Nephron (organoid): ENCODE measurements at regions not wholly inside any gene's neighbourhood (a gene's known extent, or its start where the extent isn't known, plus 50 kb on each side); places are given as distances from the start of the nearest gene placed in this dataset.

Experiments
- H3K27ac Mint-ChIP-seq, 3 experiments: 2 replicates each; pipeline ENCODE4 v1.8.0; 2020; ENCODE audit warnings: mixed read lengths in 3 of 3, mild to moderate bottlenecking in 2 of 3, moderate library complexity in 1 of 3
- H3K27me3 Mint-ChIP-seq: 2 replicates; pipeline ENCODE4 v1.8.0; 2021; ENCODE audit warnings: low read depth, mild to moderate bottlenecking, moderate library complexity, mixed read lengths
- H3K36me3 Mint-ChIP-seq: 2 replicates; pipeline ENCODE4 v1.8.0; 2020; ENCODE audit warnings: low read depth, mixed read lengths
- H3K4me1 Mint-ChIP-seq: 2 replicates; pipeline ENCODE4 v1.8.0; 2020; ENCODE audit warnings: mixed read lengths
- H3K4me3 Mint-ChIP-seq, 3 experiments: 2 replicates each; pipeline ENCODE4 v1.8.0; 2020; ENCODE audit warnings: mild to moderate bottlenecking in 3 of 3, mixed read lengths in 3 of 3, moderate library complexity in 2 of 3
- H3K9me3 Mint-ChIP-seq: 2 replicates; pipeline ENCODE4 v1.8.0; 2020; ENCODE audit warnings: mixed read lengths
- CTCF ChIP-seq, 3 experiments: fragments of 200-600 bp; sonication (generic); IDR thresholded peaks; one replicate each; pipeline ENCODE4 v1.5.0; 2021; ENCODE audit warnings: antibody characterized with exemption in 3 of 3; ENCODE audit not compliant: unreplicated experiment in 3 of 3

DNA sequence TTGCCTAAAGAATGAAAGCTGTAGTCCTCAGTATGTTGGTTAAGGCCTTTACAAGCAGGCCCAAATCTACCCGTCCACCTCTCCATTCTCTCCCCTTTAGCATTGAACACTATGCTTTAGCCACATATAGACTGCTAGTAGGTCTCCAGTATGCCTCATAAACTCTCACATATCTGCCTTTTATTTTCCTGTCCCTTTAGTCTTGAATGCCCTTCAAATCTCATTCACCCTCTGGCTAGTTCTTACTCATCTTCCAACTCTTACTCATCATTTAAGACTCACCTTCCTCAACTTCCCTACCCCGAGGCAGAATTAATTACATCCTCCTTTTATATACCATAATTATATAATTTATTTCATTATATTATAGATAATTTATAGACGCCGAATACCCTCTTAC, 78.7 kb upstream of the TSPAN2 start:
- no peak overlapping the region for H3K27ac Mint-ChIP-seq
- no peaks in the 10 kb centered on the region for H3K36me3 Mint-ChIP-seq
- H3K4me1 Mint-ChIP-seq, result peaks cover 10% of the 10 kb centered on the region
- no peak for TF ChIP-seq CTCF (IDR thresholded peaks at IDR 0.05; ENCODE audit: unreplicated experiment in 3 of 3)
- H3K4me3 Mint-ChIP-seq, result no peak overlapping the region
- H3K27me3 Mint-ChIP-seq, result no peaks in the 10 kb centered on the region
- H3K9me3 Mint-ChIP-seq, result no peaks in the 10 kb centered on the region

GRCh38 chr1:115166531-115167091, 77.3 kb upstream of the TSPAN2 start:
- no peaks in the 10 kb centered on the region for H3K36me3 Mint-ChIP-seq
- no peaks in the 10 kb centered on the region for H3K27me3 Mint-ChIP-seq
- no peak overlapping the region for H3K27ac Mint-ChIP-seq
- TF ChIP-seq CTCF (IDR thresholded peaks at IDR 0.05; ENCODE audit: unreplicated experiment in 3 of 3), result no peak
- H3K9me3 Mint-ChIP-seq, result no peaks in the 10 kb centered on the region
- peaks cover 10% of the 10 kb centered on the region for H3K4me1 Mint-ChIP-seq
- H3K4me3 Mint-ChIP-seq, result no peak overlapping the region

DNA sequence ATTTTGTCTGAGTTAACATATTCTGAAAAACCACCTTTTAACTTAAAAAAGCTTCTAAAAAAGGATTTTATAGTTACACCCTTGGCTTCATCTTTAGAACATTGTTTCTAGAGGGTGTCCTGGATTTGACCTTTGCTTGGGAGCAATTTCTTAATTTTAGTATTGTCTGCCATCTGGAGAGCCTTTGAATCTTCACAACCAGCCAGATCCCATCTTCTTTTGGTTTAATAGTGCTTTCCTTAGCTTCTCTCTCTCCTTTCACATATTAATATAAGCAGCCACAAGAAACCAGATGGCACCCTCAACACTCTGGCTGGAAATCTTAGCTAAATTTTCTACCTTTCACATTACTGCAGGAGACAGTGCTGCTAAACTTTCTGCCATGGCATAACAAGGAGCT, 76.5 kb upstream of the TSPAN2 start:
- Mint-ChIP-seq H3K4me3 (no peak overlapping the region), H3K27ac (no peak overlapping the region), H3K4me1 (peaks cover 6% of the 10 kb centered on the region), H3K36me3 (no peaks in the 10 kb centered on the region), H3K9me3 (no peaks in the 10 kb centered on the region), H3K27me3 (no peaks in the 10 kb centered on the region)
- TF ChIP-seq CTCF (IDR thresholded peaks at IDR 0.05; ENCODE audit: unreplicated experiment in 3 of 3), result no peak

DNA sequence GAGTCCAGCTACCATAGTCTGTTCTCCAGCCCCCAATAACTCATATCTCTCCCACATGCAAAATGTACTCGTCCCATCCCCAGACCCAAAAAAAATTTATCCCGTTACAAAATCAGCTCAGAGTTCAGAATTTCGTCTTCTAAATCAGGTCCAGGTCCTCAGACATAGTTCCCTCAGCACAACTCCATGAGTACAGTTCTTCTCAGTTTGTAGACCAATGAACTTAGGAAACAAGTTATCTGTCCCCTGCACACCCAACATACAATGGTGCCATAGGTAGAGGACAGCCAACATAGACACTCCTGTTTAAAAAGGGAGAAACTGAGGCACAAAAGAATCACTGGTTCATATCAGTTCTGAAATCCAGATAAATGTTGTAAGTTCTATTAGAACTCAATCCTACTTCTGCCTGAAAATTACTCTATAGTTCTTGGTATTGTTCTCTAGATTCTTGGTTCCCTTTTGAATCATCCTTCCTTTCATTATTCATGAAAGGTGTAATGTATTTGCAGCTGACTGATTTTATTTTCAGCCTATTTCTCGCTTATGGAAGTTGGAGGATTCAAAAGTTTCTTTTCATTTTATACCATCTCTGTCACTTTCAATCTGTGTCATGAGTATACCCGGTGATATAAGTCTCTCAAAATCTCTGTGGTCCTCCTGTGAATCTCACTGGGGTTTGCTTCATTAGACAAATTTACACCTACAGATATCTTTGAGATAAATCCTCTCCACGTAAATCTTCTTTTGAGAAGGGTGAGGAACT, 75.8 kb upstream of the TSPAN2 start:
- Mint-ChIP-seq H3K4me1 (peaks cover 3% of the 10 kb centered on the region), H3K36me3 (no peaks in the 10 kb centered on the region), H3K9me3 (no peaks in the 10 kb centered on the region), H3K4me3 (no peak overlapping the region), H3K27ac (no peak overlapping the region), H3K27me3 (no peaks in the 10 kb centered on the region)
- TF ChIP-seq CTCF (IDR thresholded peaks at IDR 0.05; ENCODE audit: unreplicated experiment in 3 of 3), result no peak

DNA sequence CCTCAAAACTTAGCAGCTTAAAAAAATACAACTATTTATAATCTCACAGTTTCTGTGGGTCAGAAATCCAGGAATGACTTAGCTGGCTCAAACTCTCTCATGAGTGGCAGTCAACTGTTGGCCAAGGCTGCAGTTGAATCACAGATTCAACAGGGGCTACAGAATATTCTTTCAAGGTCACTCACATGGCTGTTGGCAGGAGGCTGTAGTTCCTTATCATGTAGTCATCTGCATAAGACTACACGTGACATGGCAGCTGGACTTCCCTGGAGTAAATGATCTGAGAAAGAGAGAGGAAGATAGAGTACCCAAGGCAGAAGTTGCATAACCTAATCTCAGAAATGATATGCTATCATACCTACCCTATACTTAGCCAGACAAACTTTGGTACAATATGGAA, 75.2 kb upstream of the TSPAN2 start:
- Mint-ChIP-seq H3K27ac (no peak overlapping the region), H3K4me3 (no peak overlapping the region), H3K4me1 (no peaks in the 10 kb centered on the region), H3K36me3 (no peaks in the 10 kb centered on the region), H3K9me3 (no peaks in the 10 kb centered on the region), H3K27me3 (no peaks in the 10 kb centered on the region)
- no peak for TF ChIP-seq CTCF (IDR thresholded peaks at IDR 0.05; ENCODE audit: unreplicated experiment in 3 of 3)

- Mint-ChIP-seq H3K36me3 (no peaks in the 10 kb centered on the region), H3K9me3 (no peaks in the 10 kb centered on the region), H3K4me1 (peaks cover 24% of the 10 kb centered on the region), H3K27me3 (peaks cover 5% of the 10 kb centered on the region), H3K27ac (no peak overlapping the region), H3K4me3 (no peak overlapping the region)
- no peak for TF ChIP-seq CTCF (IDR thresholded peaks at IDR 0.05; ENCODE audit: unreplicated experiment in 3 of 3)
Observed at GRCh38 chr1:115160728-115161127, 71.4 kb upstream of the TSPAN2 start.
